ENCODE measurements at regions not wholly inside any gene's neighbourhood (a gene's known extent, or its start where the extent isn't known, plus 50 kb on each side); places are given as distances from the start of the nearest gene placed in this dataset.

DNA sequence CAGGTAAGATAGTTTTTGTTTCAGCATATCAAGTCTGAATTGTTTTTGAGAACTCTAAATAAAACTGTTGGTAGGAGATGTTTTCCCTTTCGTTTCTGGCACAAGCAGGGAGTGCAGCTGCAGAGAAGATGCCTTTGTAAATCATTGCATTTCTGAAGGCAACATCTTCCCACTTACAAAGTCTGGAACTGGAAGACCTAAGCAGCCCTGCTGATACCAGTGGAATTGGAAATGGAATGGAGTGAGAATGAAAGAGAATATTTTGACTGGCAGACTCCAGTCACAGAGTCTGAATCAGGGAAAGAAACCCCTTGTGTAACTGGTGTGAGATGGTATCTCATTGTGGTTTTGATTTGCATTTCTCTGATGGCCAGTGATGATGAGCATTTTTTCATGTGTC lies 815.6 kb downstream of the LTN1 start:
- H3K27me3 ChIP-seq (ENCODE audit: control insufficient read depth in 2 of 2, insufficient read depth in 2 of 2, low read length in 2 of 2), result no peaks in the 10 kb centered on the region
- no peaks in the 10 kb centered on the region for H4K20me1 ChIP-seq (replicated peaks; ENCODE audit: control insufficient read depth, insufficient read depth, low read length)
- POLR2A ChIA-PET, result no interaction called here
- H3K4me2 ChIP-seq (ENCODE audit: insufficient read depth, low read length), result no peak overlapping the region
- in situ Hi-C loops (cut with MboI) (no loop called here), intact Hi-C loops (cut with micrococcal nuclease) (no loop called here)
- no peaks in the 10 kb centered on the region for H3K9me3 ChIP-seq (replicated peaks; ENCODE audit: control insufficient read depth, insufficient read depth, low read depth, low read length)
- no peak for DNase-seq (ENCODE audit: extremely low read depth in 1 of 4, low spot score in 3 of 4)
- H3K79me2 ChIP-seq (ENCODE audit: control insufficient read depth, insufficient read depth, low read length), result no peaks in the 10 kb centered on the region
- BruUV-seq (replicated peaks), result no TSS peak
- CTCF ChIA-PET (ENCODE audit: low intra/inter-chr PET ratio), result no interaction called here
- no peaks in the 10 kb centered on the region for H3K36me3 ChIP-seq (ENCODE audit: control insufficient read depth, insufficient read depth, low read length)
- 0% methylated on average over 1 of the region's 1 CpG for WGBS (ENCODE audit: insufficient coverage, low coverage, missing lambda C conversion rate)
- H3K9ac ChIP-seq (ENCODE audit: insufficient read depth in 1 of 2, low read depth in 2 of 2, low read length in 2 of 2), result no peak overlapping the region
- H3K27ac ChIP-seq (ENCODE audit: extremely low read depth, low read depth, low read length), result no peak overlapping the region
- no peak for FAIRE-seq
- no peaks in the 10 kb centered on the region for H3K4me1 ChIP-seq (replicated peaks in 1 of 2; ENCODE audit: control insufficient read depth in 2 of 2, insufficient read depth in 2 of 2, low read length in 2 of 2)
- no peak overlapping the region for H2AFZ ChIP-seq (ENCODE audit: low read depth, low read length)
- ATAC-seq, result no peak
- no peaks in the 10 kb centered on the region for H3K9me1 ChIP-seq (ENCODE audit: control insufficient read depth, insufficient read depth, low read length)
- H3K4me3 ChIP-seq, result no peak overlapping the region
- no peak for TF ChIP-seq U2AF2 (optimal IDR thresholded peaks at IDR 0.05; ENCODE audit: low read depth, low read length)
- TF ChIP-seq SIRT6 (IDR thresholded peaks at IDR 0.05; ENCODE audit: low read depth, low read length), result no peak
- TF ChIP-seq, protein P1, sequence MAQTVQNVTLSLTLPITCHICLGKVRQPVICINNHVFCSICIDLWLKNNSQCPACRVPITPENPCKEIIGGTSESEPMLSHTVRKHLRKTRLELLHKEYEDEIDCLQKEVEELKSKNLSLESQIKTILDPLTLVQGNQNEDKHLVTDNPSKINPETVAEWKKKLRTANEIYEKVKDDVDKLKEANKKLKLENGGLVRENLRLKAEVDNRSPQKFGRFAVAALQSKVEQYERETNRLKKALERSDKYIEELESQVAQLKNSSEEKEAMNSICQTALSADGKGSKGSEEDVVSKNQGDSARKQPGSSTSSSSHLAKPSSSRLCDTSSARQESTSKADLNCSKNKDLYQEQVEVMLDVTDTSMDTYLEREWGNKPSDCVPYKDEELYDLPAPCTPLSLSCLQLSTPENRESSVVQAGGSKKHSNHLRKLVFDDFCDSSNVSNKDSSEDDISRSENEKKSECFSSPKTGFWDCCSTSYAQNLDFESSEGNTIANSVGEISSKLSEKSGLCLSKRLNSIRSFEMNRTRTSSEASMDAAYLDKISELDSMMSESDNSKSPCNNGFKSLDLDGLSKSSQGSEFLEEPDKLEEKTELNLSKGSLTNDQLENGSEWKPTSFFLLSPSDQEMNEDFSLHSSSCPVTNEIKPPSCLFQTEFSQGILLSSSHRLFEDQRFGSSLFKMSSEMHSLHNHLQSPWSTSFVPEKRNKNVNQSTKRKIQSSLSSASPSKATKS (CRISPR knock-in tag; IDR thresholded peaks at IDR 0.05), result no peak
- TF ChIP-seq, protein P2, sequence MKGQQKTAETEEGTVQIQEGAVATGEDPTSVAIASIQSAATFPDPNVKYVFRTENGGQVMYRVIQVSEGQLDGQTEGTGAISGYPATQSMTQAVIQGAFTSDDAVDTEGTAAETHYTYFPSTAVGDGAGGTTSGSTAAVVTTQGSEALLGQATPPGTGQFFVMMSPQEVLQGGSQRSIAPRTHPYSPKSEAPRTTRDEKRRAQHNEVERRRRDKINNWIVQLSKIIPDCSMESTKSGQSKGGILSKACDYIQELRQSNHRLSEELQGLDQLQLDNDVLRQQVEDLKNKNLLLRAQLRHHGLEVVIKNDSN (CRISPR knock-in tag; IDR thresholded peaks at IDR 0.05), result no peak
- no peak for TF ChIP-seq CBX5 (IDR thresholded peaks at IDR 0.05; ENCODE audit: borderline replicate concordance, low read depth)
- TF ChIP-seq, protein P3, sequence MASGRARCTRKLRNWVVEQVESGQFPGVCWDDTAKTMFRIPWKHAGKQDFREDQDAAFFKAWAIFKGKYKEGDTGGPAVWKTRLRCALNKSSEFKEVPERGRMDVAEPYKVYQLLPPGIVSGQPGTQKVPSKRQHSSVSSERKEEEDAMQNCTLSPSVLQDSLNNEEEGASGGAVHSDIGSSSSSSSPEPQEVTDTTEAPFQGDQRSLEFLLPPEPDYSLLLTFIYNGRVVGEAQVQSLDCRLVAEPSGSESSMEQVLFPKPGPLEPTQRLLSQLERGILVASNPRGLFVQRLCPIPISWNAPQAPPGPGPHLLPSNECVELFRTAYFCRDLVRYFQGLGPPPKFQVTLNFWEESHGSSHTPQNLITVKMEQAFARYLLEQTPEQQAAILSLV (tag; IDR thresholded peaks at IDR 0.05), result no peak
- no peak for TF ChIP-seq HDAC6 (IDR thresholded peaks at IDR 0.05; ENCODE audit: low read depth, low read length)
- TF ChIP-seq ARID2 (IDR thresholded peaks at IDR 0.05), result no peak
- no peak for TF ChIP-seq SMARCA4 (IDR thresholded peaks at IDR 0.05)
- TF ChIP-seq, protein P4, sequence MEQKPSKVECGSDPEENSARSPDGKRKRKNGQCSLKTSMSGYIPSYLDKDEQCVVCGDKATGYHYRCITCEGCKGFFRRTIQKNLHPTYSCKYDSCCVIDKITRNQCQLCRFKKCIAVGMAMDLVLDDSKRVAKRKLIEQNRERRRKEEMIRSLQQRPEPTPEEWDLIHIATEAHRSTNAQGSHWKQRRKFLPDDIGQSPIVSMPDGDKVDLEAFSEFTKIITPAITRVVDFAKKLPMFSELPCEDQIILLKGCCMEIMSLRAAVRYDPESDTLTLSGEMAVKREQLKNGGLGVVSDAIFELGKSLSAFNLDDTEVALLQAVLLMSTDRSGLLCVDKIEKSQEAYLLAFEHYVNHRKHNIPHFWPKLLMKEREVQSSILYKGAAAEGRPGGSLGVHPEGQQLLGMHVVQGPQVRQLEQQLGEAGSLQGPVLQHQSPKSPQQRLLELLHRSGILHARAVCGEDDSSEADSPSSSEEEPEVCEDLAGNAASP (IDR thresholded peaks at IDR 0.05), result no peak
- TF ChIP-seq XRCC5 (IDR thresholded peaks at IDR 0.05; ENCODE audit: low read depth, low read length), result no peak
- TF ChIP-seq, protein P5, sequence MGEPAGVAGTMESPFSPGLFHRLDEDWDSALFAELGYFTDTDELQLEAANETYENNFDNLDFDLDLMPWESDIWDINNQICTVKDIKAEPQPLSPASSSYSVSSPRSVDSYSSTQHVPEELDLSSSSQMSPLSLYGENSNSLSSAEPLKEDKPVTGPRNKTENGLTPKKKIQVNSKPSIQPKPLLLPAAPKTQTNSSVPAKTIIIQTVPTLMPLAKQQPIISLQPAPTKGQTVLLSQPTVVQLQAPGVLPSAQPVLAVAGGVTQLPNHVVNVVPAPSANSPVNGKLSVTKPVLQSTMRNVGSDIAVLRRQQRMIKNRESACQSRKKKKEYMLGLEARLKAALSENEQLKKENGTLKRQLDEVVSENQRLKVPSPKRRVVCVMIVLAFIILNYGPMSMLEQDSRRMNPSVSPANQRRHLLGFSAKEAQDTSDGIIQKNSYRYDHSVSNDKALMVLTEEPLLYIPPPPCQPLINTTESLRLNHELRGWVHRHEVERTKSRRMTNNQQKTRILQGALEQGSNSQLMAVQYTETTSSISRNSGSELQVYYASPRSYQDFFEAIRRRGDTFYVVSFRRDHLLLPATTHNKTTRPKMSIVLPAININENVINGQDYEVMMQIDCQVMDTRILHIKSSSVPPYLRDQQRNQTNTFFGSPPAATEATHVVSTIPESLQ (CRISPR knock-in tag; IDR thresholded peaks at IDR 0.05), result no peak
- no peak for TF ChIP-seq BRD9 (IDR thresholded peaks at IDR 0.05; ENCODE audit: low read depth, partially characterized antibody)
- TF ChIP-seq SRF (CRISPR knock-in tag; IDR thresholded peaks at IDR 0.05), result no peak
- TF ChIP-seq, protein P6, sequence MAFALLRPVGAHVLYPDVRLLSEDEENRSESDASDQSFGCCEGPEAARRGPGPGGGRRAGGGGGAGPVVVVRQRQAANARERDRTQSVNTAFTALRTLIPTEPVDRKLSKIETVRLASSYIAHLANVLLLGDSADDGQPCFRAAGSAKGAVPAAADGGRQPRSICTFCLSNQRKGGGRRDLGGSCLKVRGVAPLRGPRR (CRISPR knock-in tag; IDR thresholded peaks at IDR 0.05), result no peak
- TF ChIP-seq FUS (optimal IDR thresholded peaks at IDR 0.05; ENCODE audit: low read depth, low read length), result no peak
- TF ChIP-seq MEF2A (IDR thresholded peaks at IDR 0.05; ENCODE audit: control insufficient read depth, low read depth, low read length), result no peak
